CD4-positive, alpha-beta T cell (primary cell): ENCODE measurements at regions not wholly inside any gene's neighbourhood (a gene's known extent, or its start where the extent isn't known, plus 50 kb on each side); places are given as distances from the start of the nearest gene placed in this dataset.

Experiments
- ATAC-seq: fragments of 200-7000 bp; cut with Tn5 transposase; one replicate; pipeline ENCODE4 v1.10.0; 2022; ENCODE audit warnings: mild to moderate bottlenecking; ENCODE audit not compliant: poor library complexity
- CTCF ChIA-PET: fragments of 350-600 bp; sonication (Branson Sonifier 250); formaldehyde crosslinking; loops from one replicate; lab custom pipeline; 2021; ENCODE audit warnings: antibody characterized with exemption, inconsistent platforms; lab: Charles Lee
- POLR2A ChIA-PET: fragments of 350-600 bp; sonication (Branson Sonifier 250); formaldehyde crosslinking; loops from one replicate; lab custom pipeline; 2021; ENCODE audit warnings: antibody characterized with exemption, inconsistent platforms; lab: Charles Lee
- DNase-seq, 14 experiments: peaks; one replicate each; pipeline ENCODE4 v3.0.0-alpha.2; 2013 to 2020; ENCODE audit warnings: mixed read lengths in 2 of 14
- H3K27ac ChIP-seq, 2 donors: one replicate each; pipeline versions ENCODE4 v1.5.1 to v1.7.0; 2013; ENCODE audit warnings: low read length in 2 of 2, low read depth in 1 of 2, mild to moderate bottlenecking in 1 of 2
- H3K27me3 ChIP-seq, 2 experiments: 1 replicate in 1 of 2; 2 replicates in 1 of 2; pipeline versions ENCODE4 v1.6.1 to v1.7.0; 2013; ENCODE audit warnings: low read length in 2 of 2, control low read depth in 1 of 2, mild to moderate bottlenecking in 1 of 2, moderate library complexity in 1 of 2; ENCODE audit not compliant: insufficient read depth in 2 of 2, control insufficient read depth in 1 of 2
- H3K36me3 ChIP-seq: one replicate; pipeline ENCODE4 v1.6.1; 2013; ENCODE audit warnings: low read length, control low read depth; ENCODE audit not compliant: insufficient read depth
- H3K4me1 ChIP-seq: one replicate; pipeline ENCODE4 v1.6.1; 2013; ENCODE audit warnings: low read length, control low read depth; ENCODE audit not compliant: insufficient read depth
- H3K4me3 ChIP-seq: one replicate; pipeline ENCODE4 v1.5.1; 2013; ENCODE audit warnings: mild to moderate bottlenecking, low read length, moderate library complexity
- H3K9me3 ChIP-seq, 2 experiments: 1 replicate in 1 of 2; 2 replicates in 1 of 2; pipeline versions ENCODE4 v1.6.1 to v1.7.0; 2013; ENCODE audit warnings: low read length in 2 of 2, mild to moderate bottlenecking in 2 of 2, control low read depth in 1 of 2, moderate library complexity in 1 of 2; ENCODE audit not compliant: control insufficient read depth in 1 of 2, insufficient read depth in 1 of 2
- H3K27ac Mint-ChIP-seq: one replicate; pipeline ENCODE4 v1.8.0; 2020; ENCODE audit warnings: mixed read lengths
- H3K27me3 Mint-ChIP-seq: one replicate; pipeline ENCODE4 v1.8.0; 2021; ENCODE audit warnings: mixed read lengths
- H3K36me3 Mint-ChIP-seq: one replicate; pipeline ENCODE4 v1.8.0; 2021; ENCODE audit warnings: low read depth, mixed read lengths
- H3K4me1 Mint-ChIP-seq: one replicate; pipeline ENCODE4 v1.8.0; 2021; ENCODE audit warnings: low read depth, mixed read lengths
- H3K4me3 Mint-ChIP-seq: one replicate; pipeline ENCODE4 v1.8.0; 2020; ENCODE audit warnings: mild to moderate bottlenecking, mixed read lengths
- H3K9me3 Mint-ChIP-seq: one replicate; pipeline ENCODE4 v1.8.0; 2020; ENCODE audit warnings: mixed read lengths
- CTCF ChIP-seq: fragments of 200-600 bp; IDR thresholded peaks from one replicate; pipeline ENCODE4 v1.8.0; 2022; ENCODE audit warnings: antibody characterized with exemption, mild to moderate bottlenecking
- intact Hi-C, 2 experiments: fragments of 100-400 bp; cut with DNase I in 1 of 2; cut with micrococcal nuclease in 1 of 2; formaldehyde crosslinking; loops; one replicate each; pipeline versions ENCODE4 v1.15.1 to v1.9.0; 2023 to 2025; cut with DNase I, micrococcal nuclease

GRCh38 chr7:124643311-124643811, 122.2 kb downstream of the GPR37 start:
- Mint-ChIP-seq H3K27me3 (no peaks in the 10 kb centered on the region), H3K9me3 (no peaks in the 10 kb centered on the region), H3K36me3 (no peaks in the 10 kb centered on the region), H3K4me3 (no peak overlapping the region), H3K27ac (no peak overlapping the region), H3K4me1 (no peaks in the 10 kb centered on the region)
- Histone ChIP-seq H3K36me3 (no peaks in the 10 kb centered on the region), H3K4me3 (no peak overlapping the region), H3K27me3 (no peaks in the 10 kb centered on the region), H3K27ac (no peak overlapping the region), H3K4me1 (no peaks in the 10 kb centered on the region), H3K9me3 (no peaks in the 10 kb centered on the region)
- no peak for TF ChIP-seq CTCF
- DNase-seq (no peak), ATAC-seq (no peak)
- intact Hi-C loops, result no loop called here
- ChIA-PET CTCF (interaction anchor here (0.6 kb wide), 1 partner anchor 469 kb away, joined by 3 read pairs; no protein-coding TSS in a partner anchor), POLR2A (no interaction called here)

GRCh38 chr7:124635416-124635815, 130.2 kb downstream of the GPR37 start:
- DNase-seq (no peak), ATAC-seq (no peak)
- no peak overlapping the region for H3K27ac Mint-ChIP-seq
- H3K4me3 Mint-ChIP-seq, result no peak overlapping the region
- no peaks in the 10 kb centered on the region for H3K4me1 Mint-ChIP-seq
- H3K27me3 ChIP-seq, result no peaks in the 10 kb centered on the region
- H3K4me3 ChIP-seq, result no peak overlapping the region
- no peaks in the 10 kb centered on the region for H3K27me3 Mint-ChIP-seq
- H3K9me3 Mint-ChIP-seq, result peaks cover 2% of the 10 kb centered on the region
- no peaks in the 10 kb centered on the region for H3K4me1 ChIP-seq
- H3K36me3 ChIP-seq, result no peaks in the 10 kb centered on the region
- TF ChIP-seq CTCF, result no peak
- ChIA-PET CTCF (no interaction called here), POLR2A (no interaction called here)
- no peak overlapping the region for H3K27ac ChIP-seq
- intact Hi-C loops, result no loop called here
- no peaks in the 10 kb centered on the region for H3K36me3 Mint-ChIP-seq
- H3K9me3 ChIP-seq, result peaks cover 0 to 4% of the 10 kb centered on the region in 2 experiments

GRCh38 chr7:124633740-124634139, 131.9 kb downstream of the GPR37 start:
- intact Hi-C loops, result no loop called here
- no peak for TF ChIP-seq CTCF
- H3K4me3 ChIP-seq, result no peak overlapping the region
- Mint-ChIP-seq H3K36me3 (no peaks in the 10 kb centered on the region), H3K27me3 (no peaks in the 10 kb centered on the region), H3K4me3 (no peak overlapping the region), H3K4me1 (no peaks in the 10 kb centered on the region), H3K27ac (no peak overlapping the region), H3K9me3 (peaks cover 2% of the 10 kb centered on the region)
- H3K9me3 ChIP-seq, result peaks cover 0 to 4% of the 10 kb centered on the region in 2 experiments
- POLR2A ChIA-PET, result no interaction called here
- no peak for ATAC-seq
- CTCF ChIA-PET, result no interaction called here
- H3K27ac ChIP-seq, result no peak overlapping the region
- H3K27me3 ChIP-seq, result no peaks in the 10 kb centered on the region
- no peaks in the 10 kb centered on the region for H3K4me1 ChIP-seq
- H3K36me3 ChIP-seq, result no peaks in the 10 kb centered on the region
- DNase-seq, result no peak
